ENCODE measurements at regions not wholly inside any gene's neighbourhood (a gene's known extent, or its start where the extent isn't known, plus 50 kb on each side); places are given as distances from the start of the nearest gene placed in this dataset.
"Not testable (repeated sequence)": the region's sequence is repeated elsewhere in the genome, so short reads cannot be mapped to it uniquely, and the experiment has no call there.

DNA sequence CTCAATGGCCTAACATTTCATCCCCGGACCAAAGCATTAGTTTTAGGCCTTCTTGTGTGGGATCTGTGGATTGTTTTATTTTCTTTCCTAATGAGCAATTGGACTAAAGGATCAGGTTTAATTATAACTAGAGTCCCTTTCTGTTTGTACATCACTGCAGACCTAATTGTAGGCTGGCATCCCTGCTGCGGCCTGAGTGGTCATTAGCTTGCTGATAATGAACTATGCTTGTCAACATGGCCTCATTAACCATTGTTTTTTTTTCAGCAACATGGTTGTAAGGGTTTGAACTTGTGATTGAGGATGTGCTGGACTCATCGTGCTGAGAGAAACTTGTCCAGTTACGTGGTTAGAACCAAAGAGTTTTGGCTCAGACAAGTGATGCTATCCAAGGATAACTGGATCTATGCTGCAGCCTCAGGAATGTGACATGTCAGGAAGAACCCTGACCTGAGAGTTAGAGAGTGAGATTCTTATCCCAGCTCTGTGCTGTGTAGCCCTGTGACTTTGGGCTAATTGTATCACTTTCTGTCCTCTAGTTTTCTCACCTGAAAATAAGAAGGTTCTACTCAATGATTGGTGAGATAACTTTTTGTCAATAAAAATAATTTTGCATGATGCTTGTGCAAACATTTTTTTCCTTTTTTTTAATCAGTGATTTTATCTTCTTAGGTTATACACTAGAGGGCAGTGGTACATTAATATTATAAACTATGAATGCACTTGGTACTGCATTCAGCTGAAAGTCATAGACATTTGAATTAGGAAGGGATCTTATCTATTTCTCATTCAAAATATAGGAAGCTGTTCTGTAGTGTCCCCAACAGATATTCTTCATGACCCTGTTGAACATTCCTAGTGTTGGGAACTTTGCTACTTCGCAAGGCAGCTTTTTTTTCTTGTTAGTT, 140.9 kb downstream of the RNF144B start:
- DNase-seq, result peak in 1 of 2 experiments; percentile 65

DNA sequence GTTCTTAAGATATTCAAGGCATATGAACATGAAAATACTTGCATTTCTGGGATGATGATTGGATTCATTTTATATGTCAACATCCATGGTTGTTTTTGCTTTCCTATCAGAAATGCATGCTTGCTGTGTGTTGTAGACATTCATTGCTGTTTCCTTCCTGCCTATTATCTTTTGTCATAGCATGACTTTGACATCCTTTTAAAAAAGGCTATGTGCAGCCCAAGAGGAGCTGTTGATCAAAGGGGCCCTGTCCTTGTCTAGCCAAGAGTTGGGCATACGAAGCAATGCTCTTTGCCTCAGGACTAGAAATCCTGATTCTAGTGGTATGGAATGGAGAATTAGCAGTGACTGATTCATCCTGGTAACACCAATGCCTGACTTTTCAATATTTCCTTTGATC, 143.1 kb downstream of the RNF144B start:
- DNase-seq, result no peak

DNA sequence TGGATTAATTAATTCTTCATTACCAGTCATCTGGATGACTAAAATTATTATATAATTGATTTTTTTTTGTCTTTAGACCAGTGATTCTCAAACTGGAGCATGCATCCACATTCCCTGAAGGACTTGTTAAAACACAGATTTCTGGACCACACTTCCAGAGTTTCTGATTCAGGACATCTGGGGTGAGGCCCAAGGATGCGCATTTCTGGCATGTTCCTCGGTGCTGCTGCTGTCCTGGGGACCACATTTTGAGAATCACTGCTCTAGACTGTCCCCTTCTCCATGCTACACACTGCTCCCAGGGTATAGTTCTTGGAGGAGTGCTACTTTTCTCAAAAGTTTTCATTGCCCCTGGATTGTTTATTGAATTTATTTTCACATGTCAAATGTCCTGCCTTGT, 145.0 kb downstream of the RNF144B start:
- no peak for DNase-seq

DNA sequence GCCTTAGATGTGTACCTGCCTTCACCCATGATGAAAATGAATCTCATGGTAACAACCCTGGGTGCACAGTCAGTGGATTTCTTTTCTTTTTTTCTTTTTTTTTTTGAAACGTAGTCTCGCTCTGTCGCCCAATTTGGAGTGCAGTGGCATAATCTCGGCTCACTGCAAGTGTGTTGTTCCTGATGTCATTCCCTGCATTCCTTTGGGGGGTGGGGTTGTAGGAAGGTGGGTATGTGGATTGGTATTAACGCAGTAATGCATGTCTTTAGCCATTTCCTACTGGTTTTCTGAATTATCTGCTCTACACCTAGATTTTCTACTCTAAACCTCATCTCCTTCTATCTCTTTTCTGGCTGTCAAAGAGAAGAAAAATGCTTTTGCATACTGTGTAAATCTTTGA, 146.6 kb downstream of the RNF144B start:
- DNase-seq, result no peak

DNA sequence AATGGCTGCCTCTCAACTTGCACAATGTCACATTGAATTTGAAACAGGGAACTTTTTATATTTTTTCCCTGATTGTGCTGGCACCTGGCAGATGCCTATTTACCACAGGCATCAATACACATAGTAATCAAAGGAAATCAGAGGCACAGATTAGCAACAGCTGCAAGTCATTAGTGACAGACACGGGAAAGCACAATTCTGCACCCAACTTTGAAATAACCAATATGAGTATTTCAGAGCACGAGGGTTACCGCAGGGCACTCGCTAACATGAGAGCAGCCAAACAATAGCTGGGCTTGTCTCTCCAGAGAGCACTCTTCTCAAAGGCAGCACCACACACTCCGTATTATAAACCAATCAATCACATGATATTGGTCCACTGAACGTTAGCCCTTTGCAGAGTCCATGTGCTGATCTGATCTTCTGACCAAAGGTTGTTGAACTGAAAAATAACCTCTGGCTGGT, 149.5 kb downstream of the RNF144B start:
- DNase-seq, result no peak

DNA sequence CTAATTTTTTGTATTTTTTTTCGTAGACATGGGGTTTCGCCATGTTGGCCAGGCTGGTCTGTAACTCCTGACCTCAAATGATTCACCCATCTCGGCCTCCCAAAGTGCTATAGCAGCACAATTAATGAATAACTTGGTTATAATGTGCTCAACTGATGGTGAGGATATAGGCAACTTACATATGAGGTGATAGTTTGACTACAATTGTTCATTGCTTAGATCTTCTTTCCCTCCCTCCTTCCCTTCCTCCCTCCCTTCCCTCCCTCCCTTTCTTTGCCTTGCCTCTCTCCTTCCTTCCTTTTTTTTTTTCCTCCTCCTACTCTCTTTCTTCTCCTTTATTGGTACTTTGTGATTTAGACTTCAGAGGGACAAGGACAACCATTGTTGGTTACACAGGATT, 151.2 kb downstream of the RNF144B start:
- no peak for DNase-seq

DNA sequence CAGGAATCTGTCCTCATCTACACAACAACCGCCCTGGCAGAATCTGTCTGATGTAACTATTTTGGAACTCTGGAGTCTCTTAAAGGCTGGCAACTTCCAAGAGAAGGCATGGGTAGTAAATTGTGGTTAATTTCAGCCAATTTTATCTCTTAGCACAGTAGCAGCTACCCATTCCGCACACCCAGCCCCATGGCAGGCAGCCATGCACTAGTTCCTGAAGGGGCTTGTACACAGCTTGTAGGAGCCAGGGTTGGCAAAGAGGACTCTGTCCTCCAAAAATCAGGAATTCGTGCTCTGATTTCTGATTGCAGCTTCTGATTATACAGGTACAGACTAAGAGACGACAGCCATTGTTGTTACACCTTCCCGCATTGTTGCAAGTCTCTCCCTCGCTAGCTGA, 155.9 kb downstream of the RNF144B start:
- DNase-seq, result no peak

DNA sequence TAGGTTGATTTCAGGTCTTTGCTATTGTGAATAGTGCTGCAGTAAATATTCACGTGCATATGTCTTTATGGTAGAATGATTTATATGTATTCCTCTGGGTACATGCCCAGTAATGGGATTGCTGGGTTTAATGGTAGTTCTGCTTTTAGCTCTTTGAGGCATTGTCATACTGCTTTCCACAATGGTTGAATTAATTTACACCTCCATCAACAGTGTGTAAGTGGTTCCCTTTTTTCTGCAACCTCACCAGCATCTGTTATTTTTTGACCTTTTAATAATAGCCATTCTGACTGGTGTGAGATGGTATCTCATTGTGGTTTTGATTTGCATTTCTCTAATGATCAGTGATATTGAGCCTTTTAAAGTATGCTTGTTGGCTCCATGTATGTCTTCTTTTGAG, 158.0 kb downstream of the RNF144B start:
- DNase-seq, result not testable (repeated sequence)

DNA sequence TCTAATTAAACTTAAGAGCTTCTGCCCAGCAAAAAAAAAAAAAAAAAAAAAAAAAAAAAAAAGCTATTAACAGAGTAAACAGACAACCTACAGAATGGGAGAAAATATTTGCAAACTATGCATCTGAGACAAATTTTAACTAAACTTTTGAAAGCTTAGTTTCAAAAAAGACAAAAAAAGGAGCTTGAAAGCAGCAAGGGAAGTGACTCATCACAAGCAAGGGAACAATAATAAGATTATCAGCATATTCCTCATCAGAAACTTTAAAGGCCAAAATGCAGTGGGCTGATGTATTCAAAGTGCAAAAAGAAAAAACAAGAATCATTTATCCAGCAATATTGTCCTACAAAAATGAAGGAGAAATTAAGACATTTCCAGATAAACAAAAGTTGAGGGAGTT, 158.6 kb downstream of the RNF144B start:
- no peak for DNase-seq

DNA sequence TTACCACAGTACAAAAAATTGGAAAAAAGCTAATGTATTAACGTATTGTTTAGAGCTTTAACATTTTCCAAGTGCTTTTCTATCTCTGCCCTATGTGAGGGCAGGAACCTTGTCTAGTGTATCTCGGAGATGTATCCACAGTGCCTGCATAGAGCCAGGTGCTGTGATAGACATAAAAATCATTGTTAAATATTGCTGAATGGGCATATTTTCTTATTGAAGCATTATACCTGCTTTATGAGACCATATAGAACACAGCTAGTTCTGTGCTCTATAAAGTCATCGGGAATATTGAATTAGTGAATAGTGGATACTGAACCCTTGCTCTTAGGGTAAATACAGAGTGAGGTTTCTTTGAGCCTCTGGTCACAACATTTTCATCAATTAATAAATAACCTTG, 163.0 kb downstream of the RNF144B start:
- no peak for DNase-seq

DNA sequence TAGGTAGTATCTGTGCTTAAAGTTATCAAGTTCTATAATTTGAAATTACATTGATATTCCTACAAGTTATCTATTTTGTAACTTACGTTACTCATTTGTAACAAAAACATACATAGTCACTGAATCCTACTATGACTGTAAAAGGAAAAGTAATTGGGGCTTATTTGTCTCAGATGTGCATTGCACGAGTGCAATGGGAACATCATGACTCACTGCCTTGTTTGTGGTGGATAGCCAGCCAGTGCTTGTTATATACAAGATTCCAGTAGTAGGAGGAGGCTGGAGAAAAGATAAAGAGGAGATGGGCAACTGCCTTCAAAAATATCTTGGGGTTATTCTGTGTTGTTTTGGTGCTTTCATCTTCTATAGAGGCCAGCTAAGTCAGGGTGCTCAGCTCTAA, 164.1 kb downstream of the RNF144B start:
- no peak for DNase-seq

DNA sequence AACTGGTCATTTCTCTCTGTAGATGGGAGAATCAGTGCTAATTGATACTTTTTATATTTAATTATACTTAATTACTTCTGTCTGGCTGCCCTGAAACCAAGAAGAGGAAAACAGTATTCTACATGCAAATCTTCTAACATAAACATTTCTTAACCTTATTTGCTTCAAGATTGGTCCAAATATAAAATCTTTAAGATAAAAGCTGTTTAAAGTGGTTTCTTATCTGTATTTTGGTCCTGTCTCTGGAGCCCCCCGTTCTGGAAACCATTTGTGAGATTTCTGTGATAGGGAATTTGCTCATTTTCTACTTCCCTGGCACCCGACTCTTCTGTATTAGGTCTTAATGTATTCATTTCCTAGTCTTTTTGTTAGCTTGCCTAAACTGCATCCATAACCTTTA, 168.6 kb downstream of the RNF144B start:
- DNase-seq, result no peak

DNA sequence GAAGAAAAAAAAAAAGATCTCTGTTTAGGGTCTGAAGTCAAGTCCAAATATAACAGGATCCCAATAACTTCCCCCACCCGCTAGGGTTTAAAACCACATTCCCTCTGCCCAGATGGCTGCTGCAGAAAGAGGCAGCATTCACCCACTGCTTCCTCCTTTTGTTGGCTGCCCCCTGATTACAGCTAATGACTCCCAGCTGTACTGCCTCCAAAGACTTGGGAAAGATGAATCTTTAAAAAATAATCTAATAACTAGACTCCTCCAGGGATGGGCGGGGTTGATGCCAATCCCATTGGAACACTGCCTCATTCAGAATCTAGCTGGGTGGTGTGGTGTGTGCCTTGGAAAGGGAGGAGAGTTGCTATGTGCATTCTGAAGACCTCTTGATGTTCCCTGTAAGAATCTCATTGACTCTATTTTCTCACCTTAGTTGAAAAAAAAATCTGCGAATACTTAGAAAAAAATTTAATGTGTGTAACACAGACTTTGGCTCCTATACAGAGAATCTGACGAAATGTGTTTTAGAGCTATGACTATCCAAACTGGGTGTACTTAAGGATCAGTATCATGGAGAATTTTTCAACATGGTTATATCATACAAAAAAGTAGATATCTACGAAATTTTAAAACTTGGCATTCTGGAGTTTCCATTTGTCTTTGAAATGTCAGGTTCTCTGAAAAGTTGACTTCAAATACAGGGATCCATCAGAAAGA, 174.0 kb downstream of the RNF144B start:
- no peak for DNase-seq

DNA sequence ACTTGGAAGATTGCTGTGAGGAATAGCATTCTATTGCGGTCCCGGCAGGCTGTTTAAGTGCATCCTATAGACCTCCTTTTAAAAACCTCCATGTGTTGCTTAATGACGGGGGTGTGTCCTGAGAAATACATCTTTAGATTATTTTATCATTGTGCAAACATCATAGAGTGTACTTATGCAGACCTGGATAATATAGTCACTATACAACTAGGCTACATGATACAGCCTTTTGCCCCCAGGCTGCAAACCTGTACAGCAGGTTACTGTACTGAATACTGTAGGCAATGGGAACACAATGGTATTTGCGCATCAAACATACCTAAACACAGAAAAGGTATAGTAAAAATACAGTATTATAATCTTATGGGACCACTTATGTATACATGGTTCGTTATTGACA, 175.6 kb downstream of the RNF144B start:
- no peak for DNase-seq

DNA sequence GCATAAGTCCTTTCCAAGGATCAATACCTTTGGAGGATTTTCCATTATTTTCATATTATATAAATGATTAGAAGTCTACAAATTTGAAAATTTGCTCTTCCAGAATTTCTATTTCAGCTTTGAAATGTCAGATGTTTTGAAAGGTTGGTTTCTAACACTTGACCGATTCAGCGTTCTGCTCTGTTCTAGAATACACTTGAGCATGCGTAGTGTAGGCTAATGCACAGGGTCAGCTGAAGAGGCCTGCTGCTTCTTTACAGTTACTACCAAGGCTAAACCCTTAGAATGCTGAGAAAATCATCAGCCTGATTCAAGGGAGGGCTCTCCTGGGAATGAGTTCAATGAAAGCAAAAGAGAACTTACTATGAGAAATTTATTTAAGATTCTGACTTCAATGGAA, 177.6 kb downstream of the RNF144B start:
- DNase-seq, result no peak

DNA sequence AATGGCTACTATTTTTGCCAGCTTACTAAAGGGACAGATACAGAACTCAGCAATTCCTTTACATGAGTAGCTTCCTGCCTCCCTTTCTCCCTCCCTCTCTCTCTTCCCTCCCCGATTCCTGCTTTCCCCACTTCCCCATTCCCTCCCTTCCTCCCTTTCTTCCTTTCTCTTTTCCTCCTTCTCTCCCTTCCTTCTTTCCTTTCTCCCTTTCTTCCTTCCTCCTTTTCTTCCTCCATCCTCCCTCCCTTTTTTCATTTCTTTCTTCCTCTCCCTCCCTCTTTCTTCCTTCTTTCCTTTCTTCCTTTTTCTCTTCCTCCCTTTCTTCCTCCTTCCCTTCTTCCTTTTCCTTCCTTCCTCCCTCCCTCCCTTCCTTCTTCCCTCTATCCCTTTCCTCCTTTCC, 178.1 kb downstream of the RNF144B start:
- no peak for DNase-seq

DNA sequence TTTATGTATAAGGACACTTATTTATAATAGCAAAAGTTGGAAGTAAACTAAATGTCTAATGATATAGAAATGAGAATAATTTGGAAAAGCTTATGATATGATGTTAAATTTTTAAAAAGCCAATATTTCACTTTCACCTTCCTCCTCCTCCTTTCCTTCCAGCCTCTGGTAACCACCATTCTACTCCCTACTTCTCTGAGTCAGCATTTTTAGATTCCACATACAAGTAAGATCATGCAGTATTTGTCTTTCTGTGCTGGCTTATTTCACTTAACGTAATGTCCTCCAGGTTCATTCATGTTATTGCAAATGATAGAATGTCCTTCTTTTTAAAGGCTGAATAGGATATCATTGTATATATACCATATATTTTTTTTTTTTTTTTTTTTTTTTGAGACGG, 180.2 kb downstream of the RNF144B start:
- DNase-seq, result no peak

DNA sequence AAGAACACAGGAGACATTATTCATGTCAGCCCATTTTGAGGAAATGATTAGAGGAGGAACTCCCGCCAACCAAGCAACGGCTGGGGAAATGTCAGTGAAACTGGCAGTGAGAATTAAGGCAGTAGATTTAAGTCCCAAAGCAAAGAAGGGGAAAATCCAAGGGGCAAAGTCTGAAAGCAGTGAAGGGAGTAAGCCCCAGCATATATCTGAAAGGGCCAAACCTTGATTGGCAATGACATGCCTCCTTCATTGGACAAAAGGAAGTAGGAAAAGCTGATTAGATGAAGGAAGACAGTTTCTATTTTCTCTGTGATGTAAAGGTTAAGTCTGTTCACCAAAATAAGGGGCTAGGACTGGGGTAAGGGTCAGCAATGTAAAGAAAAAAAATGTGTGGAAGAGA, 190.3 kb downstream of the RNF144B start:
- DNase-seq, result no peak

DNA sequence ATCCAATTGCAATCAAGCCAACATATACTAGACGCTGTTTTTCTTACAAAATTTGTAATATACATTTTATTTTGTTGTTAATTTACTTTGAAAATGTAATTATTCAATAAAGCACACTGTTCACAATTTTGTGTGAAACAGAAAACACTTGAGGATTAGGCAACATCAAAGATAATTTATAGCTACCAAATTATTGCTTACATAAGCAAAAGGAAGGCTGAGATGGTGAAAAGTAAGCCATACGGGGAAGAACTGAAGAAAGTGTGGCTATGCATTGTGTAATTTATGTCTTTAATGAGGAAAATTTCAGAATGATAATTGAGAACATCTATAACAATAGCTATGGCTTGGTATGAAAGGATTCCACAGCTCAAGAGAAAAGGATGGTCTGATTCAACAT, 192.0 kb downstream of the RNF144B start:
- DNase-seq, result no peak

DNA sequence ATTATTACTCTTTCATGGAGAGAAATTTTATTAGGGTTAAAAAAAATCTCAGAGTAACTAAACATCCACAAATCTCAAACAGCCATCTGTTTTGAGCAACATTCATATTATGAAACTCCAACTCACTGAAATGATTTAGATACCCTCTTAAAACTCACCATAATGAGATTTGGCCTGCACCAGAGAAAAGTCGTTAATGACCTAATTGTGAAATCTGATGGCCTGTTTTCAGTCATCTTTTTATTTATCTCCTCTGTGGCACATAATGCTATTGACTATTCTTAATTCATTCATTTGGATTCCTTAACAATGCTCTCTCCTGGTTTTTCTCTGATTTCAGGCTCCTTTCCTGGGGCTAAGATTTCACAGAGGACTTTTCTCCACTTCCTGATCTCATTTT, 192.7 kb downstream of the RNF144B start:
- no peak for DNase-seq

DNA sequence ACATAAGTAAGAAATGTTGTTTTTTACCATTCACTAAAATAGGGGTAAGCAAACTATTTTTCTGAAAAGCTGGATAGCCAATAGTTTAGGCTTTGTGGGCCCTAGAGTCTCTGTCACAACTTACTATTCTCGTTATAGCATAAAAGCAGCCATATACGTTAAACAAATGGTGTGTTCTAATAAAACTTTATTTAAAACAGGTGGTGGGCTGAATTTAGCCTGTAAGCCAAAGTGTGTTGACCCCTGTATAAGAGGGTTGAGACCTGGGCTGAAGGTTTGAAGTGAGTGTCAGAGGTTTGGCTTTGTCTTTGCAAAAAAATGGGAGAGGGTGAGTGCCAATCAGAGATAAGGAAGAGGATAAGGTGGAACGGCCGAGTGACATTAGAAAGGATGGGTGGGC, 197.2 kb downstream of the RNF144B start:
- no peak for DNase-seq

DNA sequence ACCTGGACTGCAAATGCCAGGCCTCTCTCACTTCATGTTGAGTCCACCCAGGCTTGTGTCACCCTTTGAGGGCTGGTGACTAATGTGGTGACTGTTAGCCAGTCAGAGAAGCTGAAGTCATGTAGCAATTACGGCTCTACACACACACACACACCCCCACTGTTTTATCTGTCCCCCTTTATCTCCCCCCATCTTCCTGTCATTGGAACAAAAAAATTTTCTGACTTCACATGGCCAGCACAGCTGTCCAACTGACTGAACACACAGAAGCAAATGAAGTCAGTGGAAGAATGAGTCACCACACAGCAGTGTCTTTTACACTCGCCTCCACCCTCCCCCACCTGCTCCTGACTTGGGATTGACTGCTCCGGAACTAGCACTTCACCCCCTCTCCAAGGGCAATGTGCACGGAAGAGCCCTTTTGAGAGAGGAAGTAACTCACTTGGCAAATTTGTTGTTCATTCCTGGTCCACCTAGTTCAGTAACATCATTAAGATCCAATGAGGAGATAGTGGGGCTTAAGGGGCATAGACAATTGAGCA, 198.0 kb downstream of the RNF144B start:
- no peak for DNase-seq

DNA sequence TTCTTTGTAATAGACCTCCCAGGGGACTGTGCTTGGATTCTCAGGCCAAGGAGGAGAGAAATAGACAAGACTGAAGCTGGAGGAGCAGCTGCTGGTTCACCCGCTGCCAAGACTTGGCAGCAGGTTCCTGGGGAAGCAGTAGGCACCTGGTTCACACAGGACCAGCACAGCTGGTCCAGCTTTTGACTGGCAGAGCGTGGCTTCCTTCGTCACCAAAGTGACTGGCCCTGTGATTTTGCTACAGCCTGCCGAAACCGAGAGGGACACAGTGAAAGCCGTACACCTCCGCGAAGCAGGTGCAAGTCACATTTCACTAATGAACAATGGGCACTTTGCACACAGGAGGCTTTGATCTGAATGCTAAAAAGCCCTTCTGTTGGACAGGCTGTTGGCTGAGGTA, 199.0 kb downstream of the RNF144B start:
- DNase-seq, result no peak

All from NCI-H526 (cell line).